ENCODE measurements at regions not wholly inside any gene's neighbourhood (a gene's known extent, or its start where the extent isn't known, plus 50 kb on each side); places are given as distances from the start of the nearest gene placed in this dataset.

- peak overlapping the region in 2 of 4 donors; percentile 64 to 76 for H3K27ac ChIP-seq
- no peaks in the 10 kb centered on the region for H3K27me3 ChIP-seq
- peak in 1 of 3 donors; percentile 59 for DNase-seq
- no peaks in the 10 kb centered on the region for H3K9me3 ChIP-seq
- H3K36me3 ChIP-seq = no peaks in the 10 kb centered on the region
- TF ChIP-seq CTCF (IDR thresholded peaks at IDR 0.05) (no peak), POLR2A (IDR thresholded peaks at IDR 0.05) (no peak)
- H3K4me3 ChIP-seq = no peak overlapping the region
- H3K4me1 ChIP-seq = no peaks in the 10 kb centered on the region
These were observed 60.5 kb upstream of the CD180 start for GRCh38 chr5:67257077-67257476.

- H3K4me3 ChIP-seq = no peak overlapping the region
- no peak overlapping the region for H3K27ac ChIP-seq
- H3K4me1 ChIP-seq = no peaks in the 10 kb centered on the region
- H3K9me3 ChIP-seq = no peaks in the 10 kb centered on the region
- TF ChIP-seq CTCF (IDR thresholded peaks at IDR 0.05) (no peak), POLR2A (IDR thresholded peaks at IDR 0.05) (no peak)
- no peaks in the 10 kb centered on the region for H3K27me3 ChIP-seq
- DNase-seq = no peak
- H3K36me3 ChIP-seq = no peaks in the 10 kb centered on the region
These were observed 59.3 kb upstream of the CD180 start for GRCh38 chr5:67255881-67256280.

GRCh38 chr5:67253911-67254310 is 57.3 kb upstream of the CD180 start:
- Histone ChIP-seq H3K27me3 (no peaks in the 10 kb centered on the region), H3K9me3 (no peaks in the 10 kb centered on the region), H3K4me1 (peaks cover 0 to under 1% (median 0%) of the 10 kb centered on the region in 4 donors), H3K27ac (peak overlapping the region in 1 of 4 donors; percentile 14), H3K36me3 (no peaks in the 10 kb centered on the region), H3K4me3 (no peak overlapping the region)
- TF ChIP-seq CTCF (IDR thresholded peaks at IDR 0.05) = no peak
- no peak for TF ChIP-seq POLR2A (IDR thresholded peaks at IDR 0.05)
- DNase-seq = no peak

GRCh38 chr5:67249590-67249895 is 52.9 kb upstream of the CD180 start:
- Histone ChIP-seq H3K4me3 (no peak overlapping the region), H3K4me1 (peaks cover 0 to 9% (median 0%) of the 10 kb centered on the region in 4 donors), H3K36me3 (no peaks in the 10 kb centered on the region), H3K27me3 (no peaks in the 10 kb centered on the region), H3K9me3 (no peaks in the 10 kb centered on the region), H3K27ac (no peak overlapping the region)
- no peak for TF ChIP-seq POLR2A (IDR thresholded peaks at IDR 0.05)
- TF ChIP-seq CTCF (IDR thresholded peaks at IDR 0.05) = no peak
- DNase-seq = no peak

GRCh38 chr5:67248703-67249589 is 52.3 kb upstream of the CD180 start:
- Histone ChIP-seq H3K27me3 (no peaks in the 10 kb centered on the region), H3K27ac (no peak overlapping the region), H3K4me1 (peaks cover 0 to 9% (median 0%) of the 10 kb centered on the region in 4 donors), H3K9me3 (no peaks in the 10 kb centered on the region), H3K36me3 (no peaks in the 10 kb centered on the region), H3K4me3 (no peak overlapping the region)
- no peak for TF ChIP-seq POLR2A (IDR thresholded peaks at IDR 0.05)
- no peak for DNase-seq

- H3K9me3 ChIP-seq = no peaks in the 10 kb centered on the region
- H3K27ac ChIP-seq = peak overlapping the region in 1 of 4 donors; percentile 24
- H3K36me3 ChIP-seq = no peaks in the 10 kb centered on the region
- peaks cover 0 to 9% (median 0%) of the 10 kb centered on the region in 4 donors for H3K4me1 ChIP-seq
- TF ChIP-seq POLR2A (IDR thresholded peaks at IDR 0.05) = no peak
- no peak for TF ChIP-seq CTCF (IDR thresholded peaks at IDR 0.05)
- H3K27me3 ChIP-seq = no peaks in the 10 kb centered on the region
- H3K4me3 ChIP-seq = no peak overlapping the region
- no peak for DNase-seq
These were observed 50.1 kb upstream of the CD180 start for GRCh38 chr5:67246546-67247268.

Data from Peyer's patch (tissue), 4 donors.